Body of pancreas (tissue), 4 donors: ENCODE measurements at regions not wholly inside any gene's neighbourhood (a gene's known extent, or its start where the extent isn't known, plus 50 kb on each side); places are given as distances from the start of the nearest gene placed in this dataset.

Source experiments
- ATAC-seq: fragments of 150-250 bp; one replicate; pipeline ENCODE4 v1.9.1; 2016
- DNase-seq, 4 donors: peaks; one replicate each; pipeline ENCODE4 v3.0.0-alpha.2; 2019
- H3K27ac ChIP-seq, 4 donors: fragments of 200-600 bp; sonication (generic); 1 replicate in 3 of 4; 2 replicates in 1 of 4; pipeline versions ENCODE4 v1.5.1 to v1.6.1; 2016 to 2019; ENCODE audit warnings: mild to moderate bottlenecking in 1 of 4, mixed read lengths in 1 of 4, moderate library complexity in 1 of 4
- H3K27me3 ChIP-seq, 2 donors: fragments of 200-600 bp; sonication (generic); one replicate each; pipeline ENCODE4 v1.6.0; 2016; ENCODE audit warnings: mild to moderate bottlenecking in 1 of 2
- H3K36me3 ChIP-seq, 2 donors: fragments of 200-600 bp; sonication (generic); replicated peaks in 1 of 2; 2 replicates each; pipeline ENCODE4 v1.5.1; 2016; ENCODE audit warnings: low read depth in 2 of 2; ENCODE audit not compliant: insufficient read depth in 1 of 2
- H3K4me1 ChIP-seq: fragments of 200-600 bp; sonication (generic); one replicate; pipeline ENCODE4 v1.6.0; 2016
- H3K4me3 ChIP-seq, 2 donors: fragments of 200-600 bp; sonication (generic); 1 replicate in 1 of 2; 2 replicates in 1 of 2; pipeline ENCODE4 v1.5.1; 2016 to 2019
- H3K9me3 ChIP-seq, 3 donors: fragments of 200-600 bp; sonication (generic); 1 replicate in 2 of 3; 2 replicates in 1 of 3; pipeline ENCODE4 v1.5.1; 2016
- CTCF ChIP-seq, 7 experiments: fragments of 450-650 bp in 4 of 7; fragments of 200-600 bp in 3 of 7; sonication (generic) in 3 of 7; IDR thresholded peaks; one replicate each; pipeline ENCODE4 v1.5.1; 2016 to 2019; ENCODE audit warnings: antibody characterized with exemption in 7 of 7
- POLR2A ChIP-seq, 3 donors: fragments of 450-650 bp; IDR thresholded peaks; one replicate each; pipeline ENCODE4 v1.6.1; 2016; ENCODE audit warnings: antibody characterized with exemption in 3 of 3, mild to moderate bottlenecking in 2 of 3
- WGBS, 2 donors: methylation state at CpG; one replicate each; pipeline ENCODE4 v1.1.5; 2017; 5-methylcytosine and 5-hydroxymethylcytosine counted together
- intact Hi-C: fragments of 100-400 bp; cut with DNase I; formaldehyde crosslinking; loops from one replicate; pipeline ENCODE4 v1.15.1; 2023

- Histone ChIP-seq H3K4me3 (no peak overlapping the region), H3K4me1 (no peaks in the 10 kb centered on the region), H3K27ac (no peak overlapping the region), H3K9me3 (no peaks in the 10 kb centered on the region), H3K27me3 (no peaks in the 10 kb centered on the region), H3K36me3 (no peaks in the 10 kb centered on the region)
- WGBS, 2 donors: 65 to 68% methylated on average over 2 of the region's 2 CpGs
- TF ChIP-seq CTCF (IDR thresholded peaks at IDR 0.05): no peak
- TF ChIP-seq POLR2A (IDR thresholded peaks at IDR 0.05): no peak
- intact Hi-C loops: no loop called here
- DNase-seq (no peak), ATAC-seq (no peak)
Measured at GRCh38 chr5:109476292-109476691, 66.5 kb upstream of the PJA2 start.

- no peaks in the 10 kb centered on the region for H3K27me3 ChIP-seq
- TF ChIP-seq CTCF (IDR thresholded peaks at IDR 0.05) (no peak), POLR2A (IDR thresholded peaks at IDR 0.05) (no peak)
- H3K9me3 ChIP-seq: no peaks in the 10 kb centered on the region
- DNase-seq (no peak), ATAC-seq (no peak)
- intact Hi-C loops: no loop called here
- 63 to 68% methylated on average over 1 of the region's 1 CpG for WGBS, 2 donors
- H3K36me3 ChIP-seq: no peaks in the 10 kb centered on the region
- H3K27ac ChIP-seq: no peak overlapping the region
- no peak overlapping the region for H3K4me3 ChIP-seq
- peaks cover 8% of the 10 kb centered on the region for H3K4me1 ChIP-seq
Measured at GRCh38 chr5:109469896-109470662, 60.3 kb upstream of the PJA2 start.

GRCh38 chr5:109468737-109469420 is 59.1 kb upstream of the PJA2 start:
- Histone ChIP-seq H3K27me3 (no peaks in the 10 kb centered on the region), H3K9me3 (no peaks in the 10 kb centered on the region), H3K4me1 (peaks cover 8% of the 10 kb centered on the region), H3K4me3 (no peak overlapping the region), H3K36me3 (no peaks in the 10 kb centered on the region), H3K27ac (peak overlapping the region in 2 of 4 donors; percentile 42 to 49)
- 19 to 22% methylated on average over 4 of the region's 4 CpGs for WGBS, 2 donors
- intact Hi-C loops: no loop called here
- no peak for TF ChIP-seq POLR2A (IDR thresholded peaks at IDR 0.05)
- peak; percentile 54 to 91 (median 90) for TF ChIP-seq CTCF (IDR thresholded peaks at IDR 0.05)
- ATAC-seq (peak; percentile 99), DNase-seq (peak; percentile 98 to 100 (median 99))

GRCh38 chr5:109468288-109468676 is 58.5 kb upstream of the PJA2 start:
- Histone ChIP-seq H3K27me3 (no peaks in the 10 kb centered on the region), H3K4me3 (no peak overlapping the region), H3K9me3 (no peaks in the 10 kb centered on the region), H3K36me3 (no peaks in the 10 kb centered on the region), H3K4me1 (peaks cover 8% of the 10 kb centered on the region), H3K27ac (peak overlapping the region in 2 of 4 donors; percentile 42 to 49)
- intact Hi-C loops: no loop called here
- TF ChIP-seq POLR2A (IDR thresholded peaks at IDR 0.05) (no peak), CTCF (IDR thresholded peaks at IDR 0.05) (no peak)
- peak; percentile 73 for ATAC-seq
- DNase-seq: no peak
- 32 to 43% methylated on average over 1 of the region's 1 CpG for WGBS, 2 donors
